T-helper 9 cell (primary cell): ENCODE measurements at regions not wholly inside any gene's neighbourhood (a gene's known extent, or its start where the extent isn't known, plus 50 kb on each side); places are given as distances from the start of the nearest gene placed in this dataset.
"Not testable (repeated sequence)": the region's sequence is repeated elsewhere in the genome, so short reads cannot be mapped to it uniquely, and the experiment has no call there.

Source experiments
- DNase-seq: peaks from one replicate; pipeline ENCODE4 v3.0.0-alpha.2; 2020

DNA sequence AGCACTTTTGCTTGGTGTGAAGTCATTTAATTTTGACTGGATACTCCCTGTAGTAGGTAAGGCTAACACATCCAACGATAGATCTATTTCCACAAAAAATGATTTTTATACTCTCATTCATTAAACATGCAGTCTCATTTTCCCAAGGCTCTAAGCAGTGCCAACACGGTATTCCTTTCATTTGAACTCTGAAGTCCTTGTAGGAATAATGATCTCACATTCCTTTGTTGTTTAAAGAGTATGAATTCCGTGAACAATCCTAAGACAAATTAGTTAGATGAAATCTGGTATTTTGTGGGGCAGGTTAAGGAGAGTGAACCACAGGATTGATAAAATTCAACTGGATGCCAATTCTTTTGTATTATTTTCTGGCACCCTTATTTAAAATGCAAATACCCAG is 66.6 kb downstream of the LACC1 start:
- DNase-seq, result no peak

GRCh38 chr13:43947897-43948458 is 68.3 kb downstream of the LACC1 start:
- DNase-seq, result no peak

- DNase-seq, result no peak
Observed at GRCh38 chr13:43953370-43953769, 73.7 kb downstream of the LACC1 start.

GRCh38 chr13:43956975-43957374 is 77.3 kb downstream of the LACC1 start:
- not testable (repeated sequence) for DNase-seq

DNA sequence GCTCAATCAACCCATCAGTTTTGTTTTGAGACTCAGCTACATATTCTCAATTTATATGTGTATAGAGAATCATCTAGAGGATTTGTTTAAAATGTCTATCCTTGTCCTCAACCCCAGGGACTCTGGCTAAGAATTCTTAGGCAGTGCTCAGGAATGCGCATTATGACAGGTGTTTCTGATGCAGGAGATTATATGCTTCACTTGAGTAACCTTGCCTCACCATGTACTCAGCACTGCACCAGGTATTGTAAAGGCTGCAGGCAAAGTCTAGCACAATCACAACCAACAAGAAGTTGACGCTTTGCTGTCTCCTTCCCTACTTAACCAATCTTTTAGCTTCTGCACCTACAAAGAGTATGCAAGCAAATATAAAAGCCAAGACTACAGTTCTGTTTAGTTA is 79.6 kb downstream of the LACC1 start:
- DNase-seq, result no peak

GRCh38 chr13:43961909-43962308 is 82.2 kb downstream of the LACC1 start:
- no peak for DNase-seq

DNA sequence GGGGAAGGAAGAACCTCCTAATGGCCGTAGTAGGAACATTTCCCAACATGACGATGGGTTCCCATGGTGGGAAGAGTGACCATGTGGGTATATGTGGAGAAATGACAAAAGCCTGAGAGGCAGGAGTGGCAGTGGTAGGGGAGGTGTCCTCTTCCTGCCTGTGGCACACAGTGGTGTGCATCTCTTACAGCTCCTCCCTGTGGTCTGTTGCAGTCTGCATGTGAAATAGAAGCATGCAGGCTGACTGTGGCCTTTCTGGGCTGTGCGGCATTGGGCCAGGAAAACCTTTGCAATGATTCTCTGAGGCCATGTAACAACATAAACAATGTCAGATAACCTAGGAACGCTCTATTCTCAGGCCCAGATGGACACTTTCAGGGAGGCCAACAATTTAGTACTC is 84.0 kb downstream of the LACC1 start:
- no peak for DNase-seq

DNA sequence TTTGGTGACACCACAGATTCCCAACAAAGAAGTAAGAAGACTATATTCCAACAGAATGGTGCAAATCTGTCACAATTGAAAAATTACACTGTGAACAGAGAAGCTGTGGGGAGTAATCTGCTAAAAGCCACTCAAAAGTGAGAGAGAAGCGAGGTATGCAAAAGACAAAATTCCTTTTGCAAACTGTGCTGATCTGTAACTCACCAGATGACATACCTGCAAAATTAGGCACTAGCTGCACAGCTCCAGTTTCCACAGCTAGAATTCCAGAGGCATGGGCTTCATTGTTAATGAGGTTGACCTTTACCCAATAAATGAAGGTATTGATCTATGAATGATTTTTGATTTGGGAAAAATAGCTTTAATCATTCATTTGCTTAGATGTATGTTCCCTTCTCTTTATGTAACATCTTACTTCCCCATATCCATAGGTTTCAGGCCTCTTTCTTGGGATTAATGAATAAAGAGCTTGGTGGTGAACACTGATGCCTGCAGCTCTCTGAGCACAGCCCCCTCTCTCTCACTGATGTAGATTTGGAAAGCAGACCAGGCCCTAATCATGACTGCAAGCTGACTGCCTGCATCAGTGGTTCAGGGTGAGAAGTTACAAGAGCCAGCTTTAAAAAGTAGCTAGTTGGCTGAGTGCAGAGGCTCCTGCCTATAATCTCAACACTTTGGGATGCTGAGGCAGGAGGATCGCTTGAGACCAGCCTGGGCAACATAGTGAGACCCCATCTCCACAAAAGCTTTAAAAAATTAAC is 85.2 kb downstream of the LACC1 start:
- DNase-seq, result no peak

DNA sequence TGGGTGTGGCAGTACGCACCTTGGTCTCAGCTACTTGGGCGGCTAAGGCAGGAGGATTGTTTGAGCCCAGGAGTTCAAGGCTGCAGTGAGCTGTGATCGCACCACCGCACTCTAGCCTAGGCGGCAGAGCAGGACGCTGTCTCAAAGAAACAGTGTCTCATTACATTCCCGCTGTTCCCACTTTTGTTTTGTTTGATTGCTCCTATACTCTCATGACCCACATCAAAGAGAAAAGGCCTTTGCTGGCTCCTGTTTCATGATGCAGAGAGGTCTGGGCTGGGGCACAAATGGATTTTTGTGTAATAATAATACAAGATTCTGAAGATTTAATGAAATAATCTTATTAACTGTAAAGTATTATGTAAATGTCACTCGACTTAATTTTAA is 85.7 kb downstream of the LACC1 start:
- DNase-seq, result no peak

GRCh38 chr13:43968251-43968942 is 88.7 kb downstream of the LACC1 start:
- not testable (repeated sequence) for DNase-seq

- not testable (repeated sequence) for DNase-seq
Observed at GRCh38 chr13:43968943-43969690, 89.4 kb downstream of the LACC1 start.

DNA sequence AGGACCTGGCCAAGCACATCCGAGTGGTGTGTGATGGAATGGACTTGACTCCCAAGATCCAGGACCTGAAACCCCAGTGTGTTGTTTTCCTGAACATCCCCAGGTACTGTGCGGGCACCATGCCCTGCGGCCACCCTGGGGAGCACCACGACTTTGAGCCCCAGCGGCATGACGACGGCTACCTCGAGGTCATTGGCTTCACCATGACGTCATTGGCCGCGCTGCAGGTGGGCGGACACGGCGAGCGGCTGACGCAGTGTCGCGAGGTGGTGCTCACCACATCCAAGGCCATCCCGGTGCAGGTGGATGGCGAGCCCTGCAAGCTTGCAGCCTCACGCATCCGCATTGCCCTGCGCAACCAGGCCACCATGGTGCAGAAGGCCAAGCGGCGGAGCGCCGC is 90.2 kb downstream of the LACC1 start:
- not testable (repeated sequence) for DNase-seq

- not testable (repeated sequence) for DNase-seq
Observed at GRCh38 chr13:43970520-43971242, 91.0 kb downstream of the LACC1 start.

DNA sequence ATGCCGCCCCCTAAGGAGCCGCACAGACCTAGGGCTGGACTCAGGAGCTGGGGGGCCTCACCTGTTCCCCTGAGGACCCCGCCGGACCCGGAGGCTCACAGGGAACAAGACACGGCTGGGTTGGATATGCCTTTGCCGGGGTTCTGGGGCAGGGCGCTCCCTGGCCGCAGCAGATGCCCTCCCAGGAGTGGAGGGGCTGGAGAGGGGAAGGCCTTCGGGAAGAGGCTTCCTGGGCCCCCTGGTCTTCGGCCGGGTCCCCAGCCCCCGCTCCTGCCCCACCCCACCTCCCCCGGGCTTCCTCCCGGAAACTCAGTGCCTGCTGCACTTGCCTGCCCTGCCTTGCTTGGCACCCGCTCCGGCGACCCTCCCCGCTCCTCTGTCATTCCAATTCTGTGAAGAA is 91.6 kb downstream of the LACC1 start:
- not testable (repeated sequence) for DNase-seq

DNA sequence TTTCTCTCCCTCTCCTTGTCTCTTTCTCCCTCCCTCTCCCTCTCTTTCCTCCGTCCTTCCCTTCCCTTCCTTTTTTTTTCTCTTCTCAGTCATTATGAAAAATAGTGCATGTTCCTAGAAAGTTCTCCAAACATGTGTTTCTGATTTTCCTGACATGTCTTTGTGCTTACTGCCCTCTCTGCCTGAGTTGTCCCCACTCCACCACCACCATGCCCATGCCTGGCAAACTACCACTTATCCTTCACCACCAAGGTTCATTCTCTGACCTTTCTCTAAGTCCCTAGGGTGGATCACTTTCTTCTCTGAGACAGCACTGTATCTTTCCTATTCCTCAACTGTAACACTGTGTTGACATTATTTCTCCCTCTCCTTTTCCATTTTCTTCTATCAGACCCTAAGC is 98.2 kb downstream of the LACC1 start:
- no peak for DNase-seq

- DNase-seq, result no peak
Observed at GRCh38 chr13:43978688-43979087, 99.0 kb downstream of the LACC1 start.

DNA sequence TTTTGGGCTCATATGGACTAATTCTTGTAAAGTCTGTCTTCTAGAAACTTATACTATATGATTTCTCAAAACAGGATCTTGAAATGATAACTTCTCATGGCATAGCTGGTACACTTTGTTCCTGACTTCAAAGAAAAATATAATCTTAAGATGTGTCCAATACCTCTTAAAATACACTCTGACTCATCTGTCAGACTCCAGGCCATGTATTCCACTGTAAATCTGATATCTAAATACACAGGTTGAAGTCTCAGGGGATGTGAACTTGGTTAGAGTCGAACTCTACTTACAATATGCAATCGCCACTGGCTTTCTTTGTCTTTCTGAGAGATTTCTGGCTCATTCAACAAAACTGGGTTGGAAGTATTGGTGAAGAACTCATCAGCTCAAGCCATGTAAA is 99.8 kb downstream of the LACC1 start:
- DNase-seq, result no peak

DNA sequence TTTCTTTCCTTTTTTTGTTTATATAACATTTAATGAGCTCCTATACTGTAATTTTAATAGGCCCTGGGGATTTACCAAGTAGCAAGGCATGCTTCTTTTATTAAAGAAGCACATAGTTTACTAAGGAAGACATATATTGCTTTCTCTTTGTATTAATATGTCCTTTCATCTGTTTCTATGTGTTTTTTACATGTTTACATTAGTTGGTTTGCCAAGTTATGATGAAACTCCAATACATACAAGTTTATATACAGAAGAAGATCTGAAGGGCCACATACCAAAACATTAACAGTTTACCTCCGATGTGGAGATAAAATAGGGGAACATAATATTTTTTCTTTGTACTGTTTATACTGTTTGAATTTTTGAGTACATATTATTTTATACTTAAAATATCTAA is 100.9 kb downstream of the LACC1 start:
- DNase-seq, result no peak

GRCh38 chr13:43981091-43981490 is 101.4 kb downstream of the LACC1 start:
- DNase-seq, result no peak

GRCh38 chr13:43981512-43982301 is 102.0 kb downstream of the LACC1 start:
- no peak for DNase-seq

- DNase-seq, result no peak
Observed at GRCh38 chr13:43983373-43983772, 103.7 kb downstream of the LACC1 start.

GRCh38 chr13:43984292-43984691 is 104.6 kb downstream of the LACC1 start:
- no peak for DNase-seq
